Mammary epithelial cell (primary cell): ENCODE measurements at regions not wholly inside any gene's neighbourhood (a gene's known extent, or its start where the extent isn't known, plus 50 kb on each side); places are given as distances from the start of the nearest gene placed in this dataset.

ENCODE experiments used
- CTCF ChIP-seq, 2 donors: IDR thresholded peaks in 1 of 2; conservative IDR thresholded peaks in 1 of 2; 2 replicates each; pipeline ENCODE4 v1.5.1; 2011 to 2012; ENCODE audit warnings: inconsistent platforms in 2 of 2, low read length in 2 of 2, mild to moderate bottlenecking in 2 of 2, control low read depth in 1 of 2, low read depth in 1 of 2; ENCODE audit not compliant: insufficient read depth in 1 of 2; ENCODE audit errors: extremely low read depth in 1 of 2
- EZH2 ChIP-seq: IDR thresholded peaks from 2 replicates; pipeline ENCODE4 v1.6.1; 2012; ENCODE audit warnings: low read length, inconsistent platforms, borderline replicate concordance

- no peak for TF ChIP-seq CTCF (conservative IDR thresholded peaks at IDR 0.05 in 1 of 2, IDR thresholded peaks at IDR 0.05 in 1 of 2; ENCODE audit: extremely low read depth in 1 of 2, insufficient read depth in 1 of 2, low read depth in 1 of 2, low read length in 2 of 2)
- TF ChIP-seq EZH2 = no peak
These were observed 51.5 kb upstream of the IFNE start for GRCh38 chr9:21533597-21533996.
